HCT116 (cell line): ENCODE measurements at regions not wholly inside any gene's neighbourhood (a gene's known extent, or its start where the extent isn't known, plus 50 kb on each side); places are given as distances from the start of the nearest gene placed in this dataset.

ENCODE experiments used
- ATAC-seq: fragments of 200-7000 bp; cut with Tn5 transposase; 2 replicates; pipeline ENCODE4 v1.9.1; 2020; ENCODE audit warnings: mild to moderate bottlenecking, moderate library complexity
- BruUV-seq: library from RNA; stranded (reverse); fragments of 400-500 nt; replicated peaks from 2 replicates; lab custom pipeline; 2021; lab: Mats Ljungman, UMichigan
- CTCF ChIA-PET: fragments of 300-600 bp; sonication (Branson Sonifier 250); formaldehyde crosslinking; loops from one replicate; lab custom pipeline; 2021; ENCODE audit warnings: antibody characterized with exemption; lab: Charles Lee
- POLR2A ChIA-PET: fragments of 300-600, 350-600 bp; sonication (Branson Sonifier 250); formaldehyde crosslinking; loops from one replicate; lab custom pipeline; 2021; ENCODE audit warnings: antibody characterized with exemption; lab: Charles Lee
- RAD21 ChIA-PET, 2 experiments: fragments of 300-600 bp; sonication (Branson Sonifier 250); formaldehyde crosslinking; loops; one replicate each; lab custom pipeline; 2023; ENCODE audit warnings: low total read pairs in 2 of 2; ENCODE audit not compliant: uncharacterized antibody in 2 of 2, unreplicated experiment in 2 of 2, low non-redundant PET in 1 of 2; lab: Charles Lee
- DNase-seq: peaks from one replicate; pipeline ENCODE4 v3.0.0-alpha.2; 2010; ENCODE audit warnings: low read depth, low spot score
- H2AFZ ChIP-seq: fragments of 200-600 bp; shearing (Covaris generic), sonication (generic); 2 replicates; pipeline ENCODE4 v1.6.1; 2017; ENCODE audit warnings: low read depth, mixed run types, mixed read lengths, antibody characterized with exemption, low read length; ENCODE audit not compliant: poor library complexity, severe bottlenecking
- H3K27ac ChIP-seq: 2 replicates; pipeline ENCODE4 v1.5.1; 2012; ENCODE audit warnings: low read depth, low read length
- H3K27me3 ChIP-seq: fragments of 200-600 bp; sonication (generic); 2 replicates; pipeline ENCODE4 v1.6.1; 2016; ENCODE audit warnings: mixed run types, low read length, mixed read lengths; ENCODE audit not compliant: insufficient read depth
- H3K36me3 ChIP-seq, 2 experiments: fragments of 200-500 bp in 1 of 2; fragments of 200-600 bp in 1 of 2; sonication (Bioruptor generic) in 1 of 2; sonication (generic) in 1 of 2; 2 replicates each; pipeline versions ENCODE4 v1.5.1 to v1.6.1; 2014 to 2016; ENCODE audit warnings: low read length in 2 of 2, inconsistent platforms in 1 of 2, mixed read lengths in 1 of 2, mixed run types in 1 of 2; ENCODE audit not compliant: insufficient read depth in 2 of 2, control insufficient read depth in 1 of 2
- H3K4me1 ChIP-seq, 2 experiments: fragments of 200-600 bp in 1 of 2; sonication (generic) in 1 of 2; 2 replicates each; pipeline versions ENCODE4 v1.5.1 to v1.6.1; 2012 to 2017; ENCODE audit warnings: low read length in 2 of 2, inconsistent platforms in 1 of 2, mild to moderate bottlenecking in 1 of 2, mixed read lengths in 1 of 2, mixed run types in 1 of 2, moderate library complexity in 1 of 2; ENCODE audit not compliant: insufficient read depth in 2 of 2, control insufficient read depth in 1 of 2
- H3K4me2 ChIP-seq: fragments of 200-600 bp; sonication (generic); 2 replicates; pipeline ENCODE4 v1.6.1; 2017; ENCODE audit warnings: mixed run types, low read length, mixed read lengths
- H3K4me3 ChIP-seq, 2 experiments: fragments of 200-600 bp in 1 of 2; sonication (generic) in 1 of 2; replicated peaks in 1 of 2; 2 replicates each; pipeline ENCODE4 v1.5.1; 2011 to 2016; ENCODE audit warnings: low read length in 2 of 2, control low read depth in 1 of 2, low read depth in 1 of 2, mild to moderate bottlenecking in 1 of 2, mixed read lengths in 1 of 2, mixed run types in 1 of 2
- H3K79me2 ChIP-seq: fragments of 200-600 bp; sonication (generic); 2 replicates; pipeline ENCODE4 v1.6.1; 2017; ENCODE audit warnings: mild to moderate bottlenecking, mixed run types, low read length, moderate library complexity, mixed read lengths; ENCODE audit not compliant: insufficient read depth
- H3K9ac ChIP-seq: fragments of 200-600 bp; sonication (generic); 2 replicates; pipeline ENCODE4 v1.6.1; 2016; ENCODE audit warnings: low read length, mixed read lengths
- H3K9me2 ChIP-seq: fragments of 200-600 bp; sonication (generic), shearing (Covaris generic); 2 replicates; pipeline ENCODE4 v1.6.1; 2017; ENCODE audit warnings: mixed run types, mild to moderate bottlenecking, moderate library complexity; ENCODE audit not compliant: insufficient read depth
- H3K9me3 ChIP-seq, 2 experiments: fragments of 200-500 bp in 1 of 2; fragments of 200-600 bp in 1 of 2; sonication (Bioruptor generic) in 1 of 2; sonication (generic) in 1 of 2; 2 replicates each; pipeline ENCODE4 v1.6.1; 2014 to 2017; ENCODE audit warnings: low read length in 2 of 2, mixed read lengths in 2 of 2, inconsistent platforms in 1 of 2, low read depth in 1 of 2, mild to moderate bottlenecking in 1 of 2, mixed run types in 1 of 2, moderate library complexity in 1 of 2; ENCODE audit not compliant: control insufficient read depth in 1 of 2, insufficient read depth in 1 of 2
- H4K20me1 ChIP-seq: fragments of 200-600 bp; sonication (generic), shearing (Covaris generic); 2 replicates; pipeline ENCODE4 v1.6.1; 2017; ENCODE audit warnings: mixed run types, mild to moderate bottlenecking, moderate library complexity; ENCODE audit not compliant: insufficient read depth
- CBX3 ChIP-seq: IDR thresholded peaks from 2 replicates; pipeline ENCODE4 v1.6.1; 2012; ENCODE audit warnings: low read depth
- CEBPB ChIP-seq: IDR thresholded peaks from 2 replicates; pipeline ENCODE4 v1.6.1; 2012; ENCODE audit warnings: low read depth
- EZH2 ChIP-seq: fragments of 200-600 bp; sonication (generic); IDR thresholded peaks from 2 replicates; pipeline ENCODE4 v1.6.1; 2017; ENCODE audit warnings: antibody characterized with exemption, mixed run types
- EZH2phosphoT487 ChIP-seq: fragments of 200-600 bp; IDR thresholded peaks from 2 replicates; pipeline ENCODE4 v1.6.1; 2018; ENCODE audit warnings: antibody characterized with exemption, borderline replicate concordance
- FOSL1 ChIP-seq: IDR thresholded peaks from 2 replicates; pipeline ENCODE4 v1.6.1; 2012; ENCODE audit warnings: low read depth
- JUND ChIP-seq: IDR thresholded peaks from 2 replicates; pipeline ENCODE4 v1.6.1; 2012
- MAX ChIP-seq: IDR thresholded peaks from 2 replicates; pipeline ENCODE4 v1.6.1; 2012
- POLR2A ChIP-seq: IDR thresholded peaks from 2 replicates; pipeline ENCODE4 v1.7.0; 2011; ENCODE audit warnings: borderline replicate concordance; ENCODE audit not compliant: insufficient read depth, insufficient read length; ENCODE audit errors: extremely low read depth
- POLR2AphosphoS5 ChIP-seq: IDR thresholded peaks from 2 replicates; pipeline ENCODE4 v1.6.1; 2011; ENCODE audit warnings: mild to moderate bottlenecking, low read depth, low read length, moderate library complexity
- SIN3A ChIP-seq: IDR thresholded peaks from 2 replicates; pipeline ENCODE4 v1.6.1; 2012; ENCODE audit warnings: low read depth
- SP1 ChIP-seq: IDR thresholded peaks from 2 replicates; pipeline ENCODE4 v1.6.1; 2012; ENCODE audit warnings: low read depth
- YY1 ChIP-seq: IDR thresholded peaks from 2 replicates; pipeline ENCODE4 v1.6.1; 2011; ENCODE audit warnings: low read length, low read depth, moderate library complexity, mild to moderate bottlenecking; ENCODE audit not compliant: insufficient replicate concordance; ENCODE audit errors: extremely low read depth
- ZNF274 ChIP-seq: fragments of 200-500 bp; sonication (Bioruptor generic); IDR thresholded peaks from 2 replicates; pipeline ENCODE4 v1.6.1; 2014; ENCODE audit warnings: mild to moderate bottlenecking, low read depth, low read length, inconsistent platforms
- intact Hi-C: fragments of 100-400 bp; cut with micrococcal nuclease; formaldehyde crosslinking; loops from 2 replicates; pipeline ENCODE4 v1.10.0; 2022

GRCh38 chr5:117615226-117615625 is 1040.6 kb upstream of the SEMA6A start:
- no peak overlapping the region for H3K4me2 ChIP-seq
- H3K4me3 ChIP-seq, result no peak overlapping the region
- no peak overlapping the region for H3K9ac ChIP-seq
- no peaks in the 10 kb centered on the region for H3K27me3 ChIP-seq
- BruUV-seq, result no TSS peak
- no peak for ATAC-seq
- ChIA-PET CTCF (no interaction called here), RAD21 (no interaction called here), POLR2A (no interaction called here)
- H3K36me3 ChIP-seq, result no peaks in the 10 kb centered on the region
- H3K9me2 ChIP-seq, result no peaks in the 10 kb centered on the region
- no peak overlapping the region for H3K27ac ChIP-seq
- H3K4me1 ChIP-seq, result no peaks in the 10 kb centered on the region
- DNase-seq, result no peak
- TF ChIP-seq MAX (no peak), EZH2 (no peak), JUND (no peak), FOSL1 (no peak), YY1 (no peak), POLR2A (no peak), ZNF274 (no peak), SIN3A (no peak), CBX3 (no peak)
- intact Hi-C loops, result no loop called here
- no peaks in the 10 kb centered on the region for H3K9me3 ChIP-seq
- H2AFZ ChIP-seq, result no peak overlapping the region
- no peaks in the 10 kb centered on the region for H4K20me1 ChIP-seq
- H3K79me2 ChIP-seq, result no peaks in the 10 kb centered on the region

- no peaks in the 10 kb centered on the region for H3K9me2 ChIP-seq
- RAD21 ChIA-PET, result no interaction called here
- H3K27ac ChIP-seq, result no peak overlapping the region
- DNase-seq, result no peak
- POLR2A ChIA-PET, result no interaction called here
- no peaks in the 10 kb centered on the region for H3K4me1 ChIP-seq
- H3K79me2 ChIP-seq, result no peaks in the 10 kb centered on the region
- BruUV-seq, result no TSS peak
- H3K27me3 ChIP-seq, result no peaks in the 10 kb centered on the region
- H4K20me1 ChIP-seq, result no peaks in the 10 kb centered on the region
- H3K4me2 ChIP-seq, result no peak overlapping the region
- intact Hi-C loops, result no loop called here
- H3K36me3 ChIP-seq, result no peaks in the 10 kb centered on the region
- no peak overlapping the region for H3K9ac ChIP-seq
- no peak overlapping the region for H3K4me3 ChIP-seq
- no peaks in the 10 kb centered on the region for H3K9me3 ChIP-seq
- H2AFZ ChIP-seq, result no peak overlapping the region
- TF ChIP-seq POLR2AphosphoS5 (no peak), SIN3A (no peak), CEBPB (no peak), EZH2phosphoT487 (no peak), CBX3 (no peak), SP1 (no peak), YY1 (no peak)
- no peak for ATAC-seq
- CTCF ChIA-PET, result no interaction called here
These were observed 1039.8 kb upstream of the SEMA6A start for GRCh38 chr5:117614408-117614807.
